H1 (cell line): ENCODE measurements at regions not wholly inside any gene's neighbourhood (a gene's known extent, or its start where the extent isn't known, plus 50 kb on each side); places are given as distances from the start of the nearest gene placed in this dataset.

Experiments
- CTCF ChIA-PET: fragments of 300-600 bp; sonication (Branson Sonifier 250); formaldehyde crosslinking; loops from one replicate; lab custom pipeline; 2021; ENCODE audit not compliant: partially characterized antibody; lab: Charles Lee
- POLR2A ChIA-PET: fragments of 300-600 bp; sonication (Branson Sonifier 250); formaldehyde crosslinking; loops from one replicate; lab custom pipeline; 2021; ENCODE audit warnings: inconsistent platforms; ENCODE audit not compliant: partially characterized antibody; lab: Charles Lee
- DNase-seq, 2 experiments: peaks; one replicate each; pipeline versions ENCODE4 v3.0.0 to v3.0.0-alpha.2; 2010 to 2022; ENCODE audit warnings: low spot score in 2 of 2, low read depth in 1 of 2, mixed read lengths in 1 of 2
- FAIRE-seq: peaks from 2 replicates; lab custom pipeline; 2011; peaks lifted over from hg19 to GRCh38; lab: Jason Lieb, UNC
- H2AFZ ChIP-seq: 2 replicates; pipeline ENCODE4 v1.8.1; 2012; ENCODE audit warnings: low read length, inconsistent platforms
- H2AK5ac ChIP-seq: 2 replicates; pipeline ENCODE4 v1.6.1; 2013; ENCODE audit warnings: low read depth, low read length
- H2BK120ac ChIP-seq: replicated peaks from 2 replicates; pipeline ENCODE3; 2013; ENCODE audit warnings: low read depth, low read length, inconsistent platforms
- H2BK12ac ChIP-seq: 2 replicates; pipeline ENCODE4 v1.6.1; 2013; ENCODE audit warnings: low read depth, low read length
- H2BK15ac ChIP-seq: 2 replicates; pipeline ENCODE4 v1.6.1; 2013; ENCODE audit warnings: low read length
- H2BK20ac ChIP-seq: 2 replicates; pipeline ENCODE4 v1.6.1; 2013; ENCODE audit warnings: low read length
- H2BK5ac ChIP-seq: 2 replicates; pipeline ENCODE4 v1.6.1; 2013; ENCODE audit warnings: low read depth, low read length
- H3K14ac ChIP-seq: 2 replicates; pipeline ENCODE4 v1.6.1; 2013; ENCODE audit warnings: inconsistent platforms; ENCODE audit not compliant: insufficient read length
- H3K18ac ChIP-seq: 2 replicates; pipeline ENCODE4 v1.6.1; 2013; ENCODE audit warnings: low read length; ENCODE audit errors: extremely low read depth
- H3K23ac ChIP-seq: 2 replicates; pipeline ENCODE4 v1.6.1; 2013; ENCODE audit warnings: inconsistent platforms; ENCODE audit not compliant: insufficient read length
- H3K23me2 ChIP-seq: 2 replicates; pipeline ENCODE4 v1.6.1; 2013; ENCODE audit warnings: low read depth, low read length
- H3K27ac ChIP-seq: 2 replicates; pipeline ENCODE4 v1.6.1; 2011; ENCODE audit warnings: low read depth, low read length, inconsistent platforms
- H3K27me3 ChIP-seq, 4 experiments: replicated peaks in 1 of 4; 1 replicate in 1 of 4; 2 replicates in 3 of 4; pipeline versions ENCODE4 v1.6.1 to v1.8.1; 2011 to 2013; ENCODE audit warnings: low read length in 3 of 4, mild to moderate bottlenecking in 3 of 4, inconsistent platforms in 2 of 4, mixed read lengths in 2 of 4, moderate library complexity in 1 of 4; ENCODE audit not compliant: control insufficient read depth in 3 of 4, insufficient read depth in 3 of 4; ENCODE audit errors: extremely low read depth in 1 of 4
- H3K36me3 ChIP-seq, 4 experiments: 2 replicates each; pipeline versions ENCODE4 v1.6.1 to v1.8.1; 2011 to 2013; ENCODE audit warnings: mild to moderate bottlenecking in 4 of 4, low read length in 3 of 4, moderate library complexity in 2 of 4, control low read depth in 1 of 4, inconsistent platforms in 1 of 4; ENCODE audit not compliant: insufficient read depth in 4 of 4, control insufficient read depth in 2 of 4
- H3K4ac ChIP-seq: replicated peaks from 2 replicates; pipeline ENCODE3; 2013; ENCODE audit warnings: low read length, low read depth, mixed read lengths, inconsistent platforms; ENCODE audit not compliant: insufficient read length
- H3K4me1 ChIP-seq, 4 experiments: replicated peaks in 1 of 4; 1 replicate in 1 of 4; 2 replicates in 3 of 4; pipeline versions ENCODE4 v1.6.1 to v1.8.1; 2011 to 2013; ENCODE audit warnings: low read length in 3 of 4, inconsistent platforms in 2 of 4, mixed read lengths in 1 of 4; ENCODE audit not compliant: insufficient read depth in 4 of 4, control insufficient read depth in 3 of 4
- H3K4me2 ChIP-seq, 2 experiments: 2 replicates each; pipeline versions ENCODE4 v1.6.1 to v1.8.1; 2011 to 2013; ENCODE audit warnings: low read depth in 2 of 2, low read length in 2 of 2, control low read depth in 1 of 2, inconsistent platforms in 1 of 2, mild to moderate bottlenecking in 1 of 2; ENCODE audit not compliant: insufficient read depth in 1 of 2
- H3K4me3 ChIP-seq, 4 experiments: fragments of 200-600, 300-600 bp in 1 of 4; sonication (generic), shearing (Covaris generic), sonication (Bioruptor Twin) in 1 of 4; 2 replicates each; pipeline versions ENCODE4 v1.5.1 to v1.8.1; 2011 to 2016; ENCODE audit warnings: low read length in 4 of 4, low read depth in 3 of 4, control low read depth in 2 of 4, inconsistent platforms in 2 of 4, mild to moderate bottlenecking in 2 of 4, mixed read lengths in 1 of 4, moderate library complexity in 1 of 4; ENCODE audit not compliant: insufficient read depth in 2 of 4; ENCODE audit errors: extremely low read depth in 1 of 4
- H3K56ac ChIP-seq: replicated peaks from 2 replicates; pipeline ENCODE3; 2013; ENCODE audit warnings: low read depth, mild to moderate bottlenecking, mixed read lengths, low read length, inconsistent platforms; ENCODE audit not compliant: insufficient read length
- H3K79me1 ChIP-seq: 2 replicates; pipeline ENCODE4 v1.6.1; 2013; ENCODE audit warnings: low read depth, low read length, control low read depth
- H3K79me2 ChIP-seq, 2 experiments: 2 replicates each; pipeline versions ENCODE4 v1.6.1 to v1.8.1; 2012 to 2013; ENCODE audit warnings: low read length in 2 of 2, mild to moderate bottlenecking in 2 of 2, inconsistent platforms in 1 of 2; ENCODE audit not compliant: insufficient read depth in 2 of 2, control insufficient read depth in 1 of 2
- H3K9ac ChIP-seq, 4 experiments: replicated peaks in 1 of 4; 1 replicate in 1 of 4; 2 replicates in 3 of 4; pipeline versions ENCODE4 v1.6.1 to v1.8.1; 2011 to 2013; ENCODE audit warnings: low read depth in 3 of 4, low read length in 3 of 4, control low read depth in 2 of 4, mild to moderate bottlenecking in 2 of 4, moderate library complexity in 2 of 4, inconsistent platforms in 1 of 4; ENCODE audit errors: extremely low read depth in 1 of 4
- H3K9me3 ChIP-seq, 2 experiments: 2 replicates each; pipeline versions ENCODE4 v1.6.1 to v1.8.1; 2012 to 2013; ENCODE audit warnings: mild to moderate bottlenecking in 2 of 2, moderate library complexity in 2 of 2, control low read depth in 1 of 2, inconsistent platforms in 1 of 2, low read depth in 1 of 2, low read length in 1 of 2, mixed read lengths in 1 of 2; ENCODE audit not compliant: insufficient read depth in 2 of 2
- H4K20me1 ChIP-seq, 2 experiments: replicated peaks in 1 of 2; 2 replicates each; pipeline versions ENCODE3 to v1.8.1; 2011 to 2013; ENCODE audit warnings: inconsistent platforms in 2 of 2, low read length in 2 of 2, mild to moderate bottlenecking in 1 of 2; ENCODE audit not compliant: insufficient read depth in 2 of 2, control insufficient read depth in 1 of 2
- H4K5ac ChIP-seq: 2 replicates; pipeline ENCODE4 v1.6.1; 2013; ENCODE audit warnings: low read length, low read depth, mixed read lengths, inconsistent platforms; ENCODE audit not compliant: insufficient read length
- H4K8ac ChIP-seq: 2 replicates; pipeline ENCODE4 v1.8.0; 2013; ENCODE audit warnings: mild to moderate bottlenecking, moderate library complexity, low read length, inconsistent platforms; ENCODE audit not compliant: insufficient read depth; ENCODE audit errors: extremely low read depth
- H4K91ac ChIP-seq: replicated peaks from 2 replicates; pipeline ENCODE3; 2013; ENCODE audit warnings: low read length, mixed read lengths, inconsistent platforms; ENCODE audit not compliant: insufficient read length
- ATF3 ChIP-seq: IDR thresholded peaks from 2 replicates; pipeline ENCODE4 v1.6.1; 2011; ENCODE audit warnings: low read depth, mild to moderate bottlenecking, low read length; ENCODE audit not compliant: insufficient read depth
- BCL11A ChIP-seq, 2 experiments: IDR thresholded peaks; one replicate each; pipeline ENCODE4 v1.6.1; 2011; ENCODE audit warnings: low read depth in 2 of 2, low read length in 2 of 2, mild to moderate bottlenecking in 2 of 2
- HDAC6 ChIP-seq: IDR thresholded peaks from one replicate; pipeline ENCODE4 v1.7.1; 2012; ENCODE audit warnings: low read depth, mild to moderate bottlenecking, inconsistent platforms, low read length, moderate library complexity
- KDM1A ChIP-seq: fragments of 200-600, 300-600 bp; sonication (generic); IDR thresholded peaks from 2 replicates; pipeline ENCODE4 v1.7.1; 2016; ENCODE audit warnings: mild to moderate bottlenecking, low read length, borderline replicate concordance
- RFX5 ChIP-seq: IDR thresholded peaks from 2 replicates; pipeline ENCODE4 v1.6.1; 2011; ENCODE audit warnings: low read depth, low read length, improper control_type of control experiment, borderline replicate concordance

GRCh38 chr1:213466541-213466940, 415.5 kb downstream of the RPS6KC1 start:
- POLR2A ChIA-PET, result no interaction called here
- Histone ChIP-seq H3K4me3 (no peak overlapping the region), H3K27ac (no peak overlapping the region), H3K23ac (no peak overlapping the region), H2BK12ac (no peak overlapping the region), H3K9me3 (no peaks in the 10 kb centered on the region), H3K4me2 (no peak overlapping the region), H3K79me2 (no peaks in the 10 kb centered on the region), H3K18ac (no peak overlapping the region), H2AFZ (no peak overlapping the region), H3K9ac (no peak overlapping the region), H3K27me3 (no peaks in the 10 kb centered on the region), H2BK120ac (no peak overlapping the region), H3K79me1 (no peaks in the 10 kb centered on the region), H2AK5ac (no peak overlapping the region), H4K5ac (no peak overlapping the region), H2BK5ac (no peak overlapping the region), H4K20me1 (no peaks in the 10 kb centered on the region), H3K56ac (no peak overlapping the region), H3K4me1 (no peaks in the 10 kb centered on the region), H4K8ac (no peak overlapping the region), H3K36me3 (no peaks in the 10 kb centered on the region)
- FAIRE-seq (no peak), DNase-seq (no peak)
- CTCF ChIA-PET, result no interaction called here
- no peak for TF ChIP-seq RFX5
- no peak for TF ChIP-seq HDAC6
- TF ChIP-seq ATF3, result no peak
- TF ChIP-seq BCL11A (IDR thresholded peaks at IDR 0.05; ENCODE audit: low read depth in 2 of 2, low read length in 2 of 2), result no peak
- TF ChIP-seq KDM1A, result no peak
- TF ChIP-seq, all 59 proteins: peak for 0
- Histone ChIP-seq H4K91ac (no peak overlapping the region), H3K14ac (no peak overlapping the region), H2BK20ac (no peak overlapping the region), H2BK15ac (no peak overlapping the region), H3K4ac (no peak overlapping the region), H3K23me2 (no peaks in the 10 kb centered on the region)
